ENCODE measurements at regions not wholly inside any gene's neighbourhood (a gene's known extent, or its start where the extent isn't known, plus 50 kb on each side); places are given as distances from the start of the nearest gene placed in this dataset.

DNA sequence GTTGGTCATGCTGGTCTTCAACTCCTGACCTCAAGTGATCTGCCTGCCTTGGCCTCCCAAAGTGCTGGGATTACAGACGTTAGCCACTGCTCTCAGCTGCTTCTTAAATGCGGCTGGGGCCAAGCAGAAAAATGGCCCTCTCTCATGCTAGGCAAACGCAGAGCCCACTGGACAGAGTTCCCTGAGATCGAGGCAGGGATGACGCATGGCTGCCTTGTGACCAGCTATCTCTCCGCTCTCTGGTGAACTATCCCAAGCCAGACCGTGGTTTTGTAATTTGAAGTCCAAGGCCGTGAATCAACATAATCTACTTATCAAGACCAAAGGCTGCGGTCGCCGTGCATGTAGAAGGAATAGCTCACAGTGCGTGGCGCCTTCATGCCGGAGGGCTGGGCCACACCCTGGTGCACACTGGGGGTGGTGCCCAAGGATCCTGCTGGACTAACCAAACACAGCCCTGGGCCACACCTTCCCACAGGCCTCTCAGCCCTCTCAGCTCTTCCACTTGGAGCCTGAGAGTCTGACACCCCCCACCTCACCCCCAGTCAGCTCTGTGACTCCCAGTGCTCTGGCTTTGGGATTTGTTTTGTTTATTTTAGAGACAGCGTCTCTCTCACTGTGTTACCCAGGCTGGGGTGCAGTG, 88.1 kb upstream of the CUX1 start:
- no peak overlapping the region for H2AFZ ChIP-seq (ENCODE audit: low read depth)
- no peak overlapping the region for H3K27ac ChIP-seq
- no peak overlapping the region for H3K4me2 ChIP-seq
- no peaks in the 10 kb centered on the region; the same call in 1 of the 2 replicates for H3K27me3 ChIP-seq (ENCODE audit: insufficient read depth, low read depth)
- no peak overlapping the region for H3K4me3 ChIP-seq (IDR thresholded peaks at IDR 0.05; ENCODE audit: insufficient read depth, low read depth, low read length)
- no peaks in the 10 kb centered on the region for H4K20me1 ChIP-seq (ENCODE audit: insufficient read depth)
- TF ChIP-seq, protein P1, sequence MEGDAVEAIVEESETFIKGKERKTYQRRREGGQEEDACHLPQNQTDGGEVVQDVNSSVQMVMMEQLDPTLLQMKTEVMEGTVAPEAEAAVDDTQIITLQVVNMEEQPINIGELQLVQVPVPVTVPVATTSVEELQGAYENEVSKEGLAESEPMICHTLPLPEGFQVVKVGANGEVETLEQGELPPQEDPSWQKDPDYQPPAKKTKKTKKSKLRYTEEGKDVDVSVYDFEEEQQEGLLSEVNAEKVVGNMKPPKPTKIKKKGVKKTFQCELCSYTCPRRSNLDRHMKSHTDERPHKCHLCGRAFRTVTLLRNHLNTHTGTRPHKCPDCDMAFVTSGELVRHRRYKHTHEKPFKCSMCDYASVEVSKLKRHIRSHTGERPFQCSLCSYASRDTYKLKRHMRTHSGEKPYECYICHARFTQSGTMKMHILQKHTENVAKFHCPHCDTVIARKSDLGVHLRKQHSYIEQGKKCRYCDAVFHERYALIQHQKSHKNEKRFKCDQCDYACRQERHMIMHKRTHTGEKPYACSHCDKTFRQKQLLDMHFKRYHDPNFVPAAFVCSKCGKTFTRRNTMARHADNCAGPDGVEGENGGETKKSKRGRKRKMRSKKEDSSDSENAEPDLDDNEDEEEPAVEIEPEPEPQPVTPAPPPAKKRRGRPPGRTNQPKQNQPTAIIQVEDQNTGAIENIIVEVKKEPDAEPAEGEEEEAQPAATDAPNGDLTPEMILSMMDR (conservative IDR thresholded peaks at IDR 0.05; ENCODE audit: low read depth, low read length), result no peak
- H3K36me3 ChIP-seq (ENCODE audit: insufficient read depth), result no peaks in the 10 kb centered on the region
- no peak overlapping the region for H3K9ac ChIP-seq
- no peaks in the 10 kb centered on the region for H3K79me2 ChIP-seq (ENCODE audit: insufficient read depth, low read depth)
- peaks cover 11% of the 10 kb centered on the region for H3K4me1 ChIP-seq (ENCODE audit: low read depth, poor library complexity, severe bottlenecking)

DNA sequence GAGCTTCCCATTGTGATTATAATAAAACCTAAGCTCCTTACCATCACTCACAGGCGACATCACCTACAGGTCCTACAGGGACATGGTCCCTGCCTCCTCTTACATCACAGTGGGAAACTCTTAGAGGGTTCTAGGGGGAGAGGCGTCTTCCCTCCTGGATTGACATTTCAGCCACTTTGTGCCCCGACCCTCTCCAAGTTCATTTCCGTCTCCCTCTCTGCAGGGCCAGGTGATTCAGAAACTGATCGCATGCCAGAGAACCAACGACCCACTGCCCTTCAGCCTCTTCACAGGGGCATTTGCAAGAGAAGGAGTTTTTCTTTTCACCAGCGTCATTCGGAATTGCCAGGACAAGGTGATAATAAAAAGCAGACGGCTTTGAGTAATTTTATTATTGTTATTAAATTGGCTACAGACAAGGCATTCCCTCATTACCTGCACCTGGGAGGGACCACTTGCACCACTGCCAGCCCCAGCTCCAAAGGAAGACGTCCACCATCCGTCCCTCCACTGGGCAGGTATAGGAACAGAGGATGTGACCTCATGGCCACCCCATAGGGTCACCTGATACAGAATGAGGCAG, 85.8 kb upstream of the CUX1 start:
- Histone ChIP-seq H3K27me3 (ENCODE audit: insufficient read depth, low read depth) (no peaks in the 10 kb centered on the region), H3K27ac (no peak overlapping the region), H3K4me3 (IDR thresholded peaks at IDR 0.05; ENCODE audit: insufficient read depth, low read depth, low read length) (no peak overlapping the region), H3K9ac (no peak overlapping the region), H4K20me1 (ENCODE audit: insufficient read depth) (no peaks in the 10 kb centered on the region), H3K36me3 (ENCODE audit: insufficient read depth) (no peaks in the 10 kb centered on the region), H3K4me2 (no peak overlapping the region), H2AFZ (ENCODE audit: low read depth) (no peak overlapping the region), H3K79me2 (ENCODE audit: insufficient read depth, low read depth) (no peaks in the 10 kb centered on the region), H3K4me1 (ENCODE audit: low read depth, poor library complexity, severe bottlenecking) (peaks cover 13% of the 10 kb centered on the region)
- TF ChIP-seq, protein P1 (conservative IDR thresholded peaks at IDR 0.05; ENCODE audit: low read depth, low read length), result no peak

DNA sequence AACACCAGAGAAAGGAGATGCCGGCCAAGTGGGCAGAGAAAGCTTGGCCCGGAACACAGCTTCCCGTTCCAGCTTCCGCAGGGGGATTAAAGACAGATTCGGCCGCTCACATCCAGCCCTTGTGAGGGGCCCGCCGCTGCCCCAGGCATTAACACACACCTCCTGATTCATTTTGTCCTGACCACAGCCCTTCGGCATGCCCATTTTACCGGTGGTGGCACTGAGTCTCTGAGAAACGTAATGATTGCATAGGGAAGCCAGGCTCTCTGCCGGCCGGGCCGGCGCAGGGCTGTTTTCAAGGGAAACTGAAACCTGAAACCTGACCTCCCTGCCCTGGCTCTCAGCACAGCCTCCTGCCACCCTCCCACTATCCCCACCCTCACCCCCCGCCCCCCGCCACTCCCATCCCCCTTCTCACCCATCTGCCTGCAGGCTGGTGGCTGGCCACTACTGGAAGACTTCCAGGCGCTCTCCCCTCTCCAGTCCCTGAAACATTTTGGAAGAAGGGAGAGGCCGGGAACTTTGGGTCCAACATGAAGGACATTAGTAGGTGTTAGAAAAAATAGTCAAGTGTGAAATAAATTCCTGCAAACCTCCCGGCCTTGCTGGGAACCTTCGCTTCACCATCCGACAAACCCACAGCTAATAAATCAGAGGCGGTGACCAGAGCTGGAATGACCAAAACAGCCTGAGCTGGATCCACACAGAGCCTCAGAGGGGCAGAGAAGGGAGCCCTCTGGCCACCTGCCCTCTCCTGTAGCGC, 83.5 kb upstream of the CUX1 start:
- no peak overlapping the region for H3K27ac ChIP-seq
- H3K4me1 ChIP-seq (ENCODE audit: low read depth, poor library complexity, severe bottlenecking), result peaks cover 13% of the 10 kb centered on the region

DNA sequence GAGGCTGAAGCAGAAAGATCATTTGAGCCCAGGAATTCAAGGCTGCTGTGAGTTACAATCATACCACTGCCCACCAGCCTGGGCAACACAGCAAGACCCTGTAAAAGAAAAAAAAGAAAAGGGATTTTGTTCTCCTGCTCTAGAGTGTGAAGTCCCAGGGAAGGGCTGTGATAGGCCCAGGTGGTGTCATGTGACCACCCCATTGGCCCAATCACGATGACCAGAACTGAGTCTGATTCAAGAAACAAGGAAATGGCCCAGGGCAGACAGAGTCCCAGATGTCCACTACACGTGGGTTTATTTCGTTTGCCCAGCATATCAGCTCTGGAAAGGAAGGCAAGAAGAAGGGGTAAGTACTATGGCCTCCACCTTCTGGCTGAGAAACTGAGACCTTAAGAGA, 81.3 kb upstream of the CUX1 start:
- no peaks in the 10 kb centered on the region for H4K20me1 ChIP-seq (ENCODE audit: insufficient read depth)
- no peak overlapping the region for H3K4me3 ChIP-seq (IDR thresholded peaks at IDR 0.05; ENCODE audit: insufficient read depth, low read depth, low read length)
- H3K27ac ChIP-seq, result no peak overlapping the region
- no peaks in the 10 kb centered on the region for H3K27me3 ChIP-seq (ENCODE audit: insufficient read depth, low read depth)
- H3K4me2 ChIP-seq, result no peak overlapping the region
- no peak overlapping the region for H2AFZ ChIP-seq (ENCODE audit: low read depth)
- no peak overlapping the region for H3K9ac ChIP-seq
- TF ChIP-seq, protein P1 (conservative IDR thresholded peaks at IDR 0.05; ENCODE audit: low read depth, low read length), result no peak
- no peaks in the 10 kb centered on the region for H3K36me3 ChIP-seq (ENCODE audit: insufficient read depth)
- H3K79me2 ChIP-seq (ENCODE audit: insufficient read depth, low read depth), result no peaks in the 10 kb centered on the region
- H3K4me1 ChIP-seq (ENCODE audit: low read depth, poor library complexity, severe bottlenecking), result peaks cover 21% of the 10 kb centered on the region

More for the DNA sequence above, 83.5 kb upstream of the CUX1 start:
- Histone ChIP-seq H3K79me2 (ENCODE audit: insufficient read depth, low read depth) (no peaks in the 10 kb centered on the region), H3K36me3 (ENCODE audit: insufficient read depth) (no peaks in the 10 kb centered on the region), H3K27me3 (ENCODE audit: insufficient read depth, low read depth) (no peaks in the 10 kb centered on the region), H3K4me2 (peak overlapping the region; percentile 34; the same call in 1 of the 2 replicates), H3K4me3 (IDR thresholded peaks at IDR 0.05; ENCODE audit: insufficient read depth, low read depth, low read length) (no peak overlapping the region), H3K9ac (no peak overlapping the region), H2AFZ (ENCODE audit: low read depth) (no peak overlapping the region), H4K20me1 (ENCODE audit: insufficient read depth) (no peaks in the 10 kb centered on the region)
- TF ChIP-seq, protein P1 (conservative IDR thresholded peaks at IDR 0.05; ENCODE audit: low read depth, low read length), result no peak

Measured in KMS-11 (cell line).